ENCODE measurements at regions not wholly inside any gene's neighbourhood (a gene's known extent, or its start where the extent isn't known, plus 50 kb on each side); places are given as distances from the start of the nearest gene placed in this dataset.
"Not testable (repeated sequence)": the region's sequence is repeated elsewhere in the genome, so short reads cannot be mapped to it uniquely, and the experiment has no call there.

DNA sequence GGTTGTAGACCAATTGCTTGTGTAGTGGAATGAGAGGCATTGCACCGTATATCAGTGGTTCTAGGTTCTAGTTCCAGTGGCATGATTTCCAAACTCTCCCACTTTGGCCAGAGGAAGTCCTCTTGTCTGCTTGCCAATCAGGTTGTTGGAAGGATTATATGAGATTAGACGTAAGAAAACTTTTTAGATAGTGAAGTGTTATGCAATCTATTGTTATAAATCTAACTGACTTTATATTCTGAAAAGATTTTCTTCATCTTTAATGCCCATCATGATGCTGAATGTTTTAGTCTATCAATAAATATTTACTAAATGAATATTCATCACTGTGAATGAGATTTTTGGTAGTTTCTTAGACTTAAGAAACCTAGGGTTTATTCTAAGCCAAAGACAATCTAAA is 152.6 kb downstream of the TFPI2 start:
- DNase-seq, result no peak

DNA sequence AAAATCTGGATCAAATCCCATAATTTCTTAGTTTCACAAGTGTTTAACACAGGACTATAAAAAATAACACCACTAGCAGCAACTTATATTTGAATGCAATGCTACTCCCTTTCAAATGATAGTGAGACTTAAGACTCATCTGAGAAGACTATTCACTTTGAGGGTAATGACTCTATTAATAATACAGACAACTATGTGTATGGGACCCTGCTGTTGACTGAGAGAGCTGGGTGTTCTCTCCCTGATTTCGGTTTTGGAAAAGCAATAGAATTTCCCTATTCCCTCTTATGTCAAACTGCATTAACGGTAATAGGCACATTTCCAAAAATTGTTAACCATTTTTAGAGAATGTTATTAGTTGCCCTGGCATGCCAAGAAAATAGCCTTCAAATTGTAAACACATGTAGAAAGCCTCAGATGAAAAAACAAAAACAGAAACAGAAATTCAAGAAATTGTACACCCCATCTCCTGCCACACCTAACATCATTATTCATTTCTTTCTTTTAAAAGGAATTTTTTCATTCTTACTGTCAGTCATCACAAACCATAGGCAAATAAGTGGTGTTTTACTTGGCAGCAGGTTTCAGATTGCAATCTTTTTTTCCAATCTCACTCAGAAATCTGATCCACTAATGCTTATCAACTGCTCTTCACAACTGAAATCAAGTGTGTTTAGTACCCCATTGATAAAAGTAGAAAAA is 153.7 kb downstream of the TFPI2 start:
- DNase-seq, result peak in 1 of 2 experiments; percentile 7

DNA sequence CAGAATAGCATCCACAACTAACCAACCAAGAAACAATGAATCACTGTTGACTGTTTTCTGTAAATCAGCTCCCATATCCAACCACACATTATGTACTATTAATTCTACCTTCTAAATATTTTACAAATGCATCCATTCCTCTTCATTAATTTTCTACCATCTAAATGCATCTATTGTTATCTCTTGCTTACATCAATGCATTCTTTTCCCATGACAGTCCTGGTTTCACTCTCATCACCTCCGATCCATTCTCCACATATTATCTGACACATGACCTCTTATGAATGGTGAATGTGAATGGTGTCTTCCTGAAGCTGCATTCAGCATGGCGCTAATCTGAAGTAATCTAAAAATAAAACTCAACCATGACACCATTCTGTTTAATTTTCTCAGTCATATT is 153.8 kb upstream of the CALCR start:
- DNase-seq, result no peak

DNA sequence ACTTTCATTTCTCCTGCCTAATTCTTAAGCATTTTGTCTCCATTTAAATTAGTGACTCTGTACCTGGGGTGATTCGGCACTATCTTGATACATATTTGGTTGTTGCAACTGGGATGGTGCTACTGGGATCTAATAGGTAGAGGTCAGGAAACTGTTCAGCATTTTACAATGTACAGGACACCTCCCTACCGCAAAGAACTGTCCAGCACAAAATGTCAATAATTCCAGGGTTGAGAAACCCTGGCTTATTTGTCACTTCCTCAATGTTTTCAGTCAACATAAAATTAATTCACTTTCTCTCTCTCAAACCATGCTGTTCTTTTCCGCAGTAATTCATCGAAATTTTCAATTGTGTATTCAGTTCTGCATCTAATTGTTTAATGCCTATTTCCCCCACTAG is 151.4 kb upstream of the CALCR start:
- no peak for DNase-seq

DNA sequence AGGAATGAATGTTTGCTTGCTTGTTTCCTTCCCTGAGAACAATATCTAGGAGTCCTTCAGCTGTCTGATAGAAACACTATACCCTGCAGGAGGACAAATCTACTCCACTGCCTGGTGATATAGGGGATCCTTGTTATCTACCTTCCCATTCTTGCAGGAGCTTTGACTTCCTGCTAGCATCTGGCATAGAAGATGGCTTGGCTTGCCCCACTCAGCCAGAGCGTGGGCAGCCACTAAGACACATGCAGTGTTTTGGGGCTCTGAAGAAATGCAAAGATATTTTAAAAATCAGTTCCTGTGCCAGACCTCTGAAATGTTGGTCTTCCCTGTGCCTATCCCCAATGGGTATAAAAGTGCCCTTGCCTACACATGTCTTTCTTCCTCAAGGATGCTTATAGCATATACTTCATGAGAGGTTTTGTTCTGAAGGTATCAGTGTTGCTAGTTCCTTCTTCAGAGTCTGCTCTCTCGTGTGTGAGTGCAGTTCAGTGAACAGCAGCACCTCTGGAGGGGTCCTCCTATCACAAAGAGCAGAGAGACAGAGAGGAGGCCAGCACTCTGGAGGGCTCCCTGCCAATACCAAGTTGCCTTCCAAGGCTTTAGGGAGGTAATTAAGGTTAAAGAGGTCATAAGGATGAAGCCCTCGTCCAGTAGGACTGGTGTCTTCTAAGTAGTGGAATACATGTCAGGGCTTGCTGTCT is 149.1 kb upstream of the CALCR start:
- no peak for DNase-seq

DNA sequence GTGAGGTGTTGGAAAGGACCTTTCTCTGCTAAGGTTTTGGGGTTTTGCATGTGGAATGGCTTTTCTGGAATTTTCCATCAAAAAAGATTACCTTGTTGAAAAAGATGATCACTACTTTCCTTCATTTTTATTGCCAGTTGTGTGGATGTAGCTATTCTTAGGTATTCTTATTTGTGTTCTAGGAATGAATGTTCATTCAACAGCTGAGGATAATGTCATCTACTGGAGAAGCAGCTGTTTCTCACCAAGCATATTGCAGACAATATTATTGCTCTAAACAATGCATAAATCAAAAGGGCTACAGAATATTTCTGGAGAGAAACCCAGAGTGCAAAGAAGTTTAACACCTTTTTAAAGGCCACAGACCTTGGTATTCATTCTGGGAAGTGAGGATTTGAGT is 145.6 kb upstream of the CALCR start:
- no peak for DNase-seq

DNA sequence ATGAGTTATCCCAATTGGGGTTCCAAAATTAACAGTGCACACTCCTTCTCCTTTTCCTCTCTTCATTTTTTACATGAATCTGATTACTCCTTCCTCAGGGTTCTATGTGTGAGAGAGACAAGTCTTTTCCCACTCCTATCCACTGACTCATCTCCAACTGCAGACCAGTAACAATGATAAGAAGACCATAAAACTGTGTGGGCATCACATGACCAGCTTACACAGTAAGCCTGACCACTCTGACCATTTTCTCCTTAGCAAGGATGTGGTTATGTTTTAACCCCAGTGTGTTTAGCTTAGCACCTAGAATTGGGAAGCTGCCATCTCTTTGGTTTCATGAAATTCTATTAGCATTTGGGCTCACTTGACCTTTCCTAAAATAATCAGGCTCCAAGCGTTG is 145.0 kb upstream of the CALCR start:
- DNase-seq, result no peak

DNA sequence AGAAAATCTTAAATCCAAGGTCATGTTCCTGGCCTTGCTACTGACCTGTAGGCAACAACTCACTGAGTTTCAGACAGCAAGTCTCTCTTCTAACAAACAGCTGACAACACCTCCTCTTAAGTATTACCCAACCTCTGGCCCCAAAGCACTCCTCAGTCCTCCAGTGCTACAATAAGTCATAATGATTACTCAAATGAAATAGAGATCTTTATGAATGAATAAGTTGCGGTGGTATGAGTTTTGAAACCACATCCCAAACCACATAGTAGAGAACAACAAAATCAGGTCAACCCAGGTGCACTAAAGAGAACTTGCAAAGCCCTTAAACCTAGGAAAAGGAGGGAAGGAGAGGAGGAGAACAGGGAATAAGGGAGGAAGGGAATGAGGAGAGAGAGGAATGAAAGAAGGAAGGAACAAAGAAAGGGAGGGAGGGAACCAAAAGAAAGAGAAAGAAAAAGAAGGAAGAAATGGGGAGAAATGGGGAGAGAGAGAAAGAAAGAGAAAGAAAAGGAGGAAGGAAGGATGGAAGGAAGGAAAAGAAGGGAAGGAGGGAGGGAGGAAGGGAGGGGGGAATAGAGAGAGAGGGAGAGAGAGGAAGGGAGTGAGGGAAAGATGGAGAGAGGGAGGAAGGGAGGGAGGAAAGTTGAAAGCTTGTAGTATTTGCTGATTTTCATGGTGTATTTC is 142.8 kb upstream of the CALCR start:
- no peak for DNase-seq

DNA sequence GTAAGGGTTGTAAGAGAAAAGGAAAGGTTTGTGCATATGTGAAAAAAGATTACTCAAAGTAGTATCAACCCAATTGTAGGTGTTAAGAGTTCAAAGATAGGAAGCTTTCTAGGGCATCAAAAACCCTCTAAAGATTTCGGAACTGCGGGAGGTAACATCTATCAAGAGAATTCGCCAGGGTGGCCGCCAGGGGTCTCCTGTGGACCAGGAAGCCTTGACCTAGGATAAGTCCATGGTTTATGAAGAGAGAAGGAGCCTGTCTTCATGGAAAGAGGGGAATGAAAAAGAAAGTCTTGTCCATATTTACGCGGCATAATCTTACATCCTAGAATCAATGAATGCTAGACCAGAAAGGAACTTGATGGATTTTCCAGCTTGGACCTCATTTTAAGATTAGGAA is 140.7 kb upstream of the CALCR start:
- DNase-seq, result peak; percentile 15 to 35

DNA sequence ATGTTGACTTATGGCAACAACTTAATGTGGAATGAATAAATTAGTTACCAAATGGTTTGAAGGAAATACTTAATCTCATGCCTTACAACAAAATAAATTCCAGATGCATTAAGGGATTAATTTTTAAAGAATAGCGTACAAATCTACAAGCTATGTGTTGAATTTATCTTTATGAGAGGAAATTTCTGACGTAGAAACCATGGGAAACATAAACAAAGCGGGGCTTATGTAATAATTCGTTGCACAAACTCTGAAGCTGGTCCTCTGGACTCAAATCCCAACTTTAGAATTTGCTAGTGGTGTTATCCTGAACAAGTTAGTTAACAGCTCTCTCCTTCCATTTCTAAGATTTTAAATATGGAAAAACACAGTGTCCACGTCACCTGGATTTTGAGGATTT is 137.4 kb upstream of the CALCR start:
- DNase-seq, result no peak

DNA sequence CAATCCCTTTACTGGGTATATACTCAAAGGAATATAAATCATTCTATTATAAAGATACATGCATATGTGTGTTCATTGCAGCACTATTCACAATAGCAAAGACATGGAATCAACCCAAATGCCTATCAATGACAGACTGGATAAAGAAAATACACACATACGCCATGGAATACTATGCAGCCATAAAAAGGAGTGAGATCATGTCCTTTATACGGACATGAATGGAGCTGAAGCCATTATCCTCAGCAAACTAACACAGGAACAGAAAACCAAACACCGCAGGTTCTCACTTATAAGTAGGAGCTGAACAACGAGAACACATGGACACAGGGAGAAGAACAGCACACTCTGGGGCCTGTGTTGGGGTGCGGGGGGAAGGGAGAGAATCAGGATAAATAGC is 133.7 kb upstream of the CALCR start:
- DNase-seq, result not testable (repeated sequence)

DNA sequence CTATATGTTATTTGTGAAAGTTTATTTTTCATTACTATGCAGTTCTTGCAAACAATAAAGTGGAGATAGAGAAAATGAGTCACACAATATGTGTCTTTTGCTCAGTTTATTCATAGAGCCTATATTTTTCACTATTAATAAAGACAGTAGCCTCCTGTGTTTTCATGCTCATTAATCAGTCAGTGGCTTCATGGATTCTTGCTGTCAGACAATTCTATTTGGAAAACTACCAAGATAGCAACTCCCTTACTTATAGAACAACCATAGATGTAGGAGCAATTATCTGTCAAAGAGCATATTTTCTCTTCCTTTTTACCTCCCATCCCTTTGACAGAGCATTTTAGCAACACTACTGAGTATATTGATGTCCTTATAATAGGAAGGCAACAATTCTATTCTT is 132.7 kb upstream of the CALCR start:
- DNase-seq, result no peak

DNA sequence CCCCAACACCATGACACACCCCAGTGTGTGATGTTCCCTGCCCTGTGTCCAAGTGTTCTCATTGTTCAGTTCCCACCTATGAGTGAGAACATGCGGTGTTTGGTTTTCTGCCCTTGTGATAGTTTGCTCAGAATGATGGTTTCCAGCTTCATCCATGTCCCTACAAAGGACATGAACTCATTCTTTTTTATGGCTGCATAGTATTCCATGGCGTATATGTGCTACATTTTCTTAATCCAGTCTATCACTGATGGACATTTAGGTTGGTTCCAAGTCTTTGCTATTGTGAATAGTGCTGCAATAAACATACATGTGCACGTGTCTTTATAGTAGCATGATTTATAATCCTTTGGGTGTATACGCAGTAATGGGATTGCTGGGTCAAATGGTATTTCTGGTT is 131.6 kb upstream of the CALCR start:
- DNase-seq, result not testable (repeated sequence)

DNA sequence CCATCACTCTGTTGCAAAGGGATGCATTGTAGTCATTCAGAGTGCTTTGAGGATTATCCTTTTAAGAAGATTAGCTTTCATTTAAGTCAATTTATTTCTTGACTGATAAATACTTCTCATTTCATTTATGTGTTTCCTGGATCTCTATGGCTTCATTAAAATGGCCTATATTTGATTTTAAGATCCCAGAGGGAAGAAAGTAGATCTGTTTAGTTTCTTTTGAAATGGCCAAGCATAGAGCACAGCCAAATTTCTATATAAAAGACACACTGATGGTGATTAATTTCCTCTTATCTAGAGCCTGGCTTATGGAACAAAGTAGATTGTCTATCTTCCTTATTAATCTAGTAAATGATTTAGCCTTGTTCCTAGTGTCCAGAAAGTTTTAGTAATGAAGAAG is 129.7 kb upstream of the CALCR start:
- DNase-seq, result no peak

DNA sequence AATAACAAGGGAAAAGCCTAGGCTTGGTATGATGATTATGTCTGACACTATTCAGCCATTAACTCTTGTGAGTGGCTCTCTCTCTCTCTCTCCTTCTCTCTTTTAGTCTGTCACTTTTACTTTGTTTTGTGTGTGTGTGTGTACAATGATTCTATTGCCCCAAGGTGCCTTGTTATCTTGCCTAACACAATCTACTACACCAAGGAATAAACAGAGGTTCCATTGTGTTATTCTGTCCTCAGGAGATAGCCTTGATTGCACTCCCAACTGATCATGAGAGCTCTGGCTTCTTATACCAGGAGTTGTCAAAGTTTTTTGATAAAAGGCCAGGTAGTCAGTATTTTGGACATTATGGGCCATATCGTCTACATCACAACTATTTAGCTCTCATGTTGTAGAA is 123.4 kb upstream of the CALCR start:
- no peak for DNase-seq

DNA sequence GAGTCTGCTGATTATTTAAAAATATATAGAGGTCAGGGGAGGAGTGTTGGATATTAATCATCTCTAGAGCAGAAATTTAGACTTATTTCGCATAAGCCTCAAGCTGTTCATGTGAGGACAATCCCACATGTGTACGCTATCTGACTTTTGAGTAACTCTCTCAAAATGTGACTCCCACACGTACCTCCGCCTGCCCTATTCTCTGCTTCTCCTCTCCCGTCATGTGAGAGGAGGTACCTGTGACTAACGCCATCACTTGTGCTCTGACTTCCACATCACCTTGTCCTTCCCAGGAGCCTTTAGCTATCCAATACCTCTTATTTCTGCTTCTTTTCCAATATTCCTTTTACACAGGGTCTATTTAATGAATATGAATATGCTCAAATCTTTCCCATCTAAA is 119.3 kb upstream of the CALCR start:
- no peak for DNase-seq

DNA sequence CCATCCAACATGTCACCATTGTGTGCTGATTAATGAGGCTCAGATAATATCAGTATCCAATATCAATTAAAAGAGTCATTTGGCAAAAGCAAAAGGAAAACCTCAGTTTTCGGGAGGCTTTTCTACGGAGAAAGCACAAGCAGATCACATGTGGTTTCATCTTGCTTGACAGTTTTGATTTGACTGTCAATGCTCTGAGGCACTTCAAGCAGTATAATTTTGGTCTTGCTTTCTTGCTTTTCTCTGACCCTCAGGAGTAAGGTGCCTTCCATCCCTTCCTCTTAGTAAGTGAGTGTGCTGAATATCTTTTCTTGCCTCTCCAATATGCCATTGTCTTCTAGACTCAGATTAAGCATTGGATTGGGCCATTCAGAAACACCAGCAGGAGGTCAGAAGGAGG is 115.5 kb upstream of the CALCR start:
- no peak for DNase-seq

DNA sequence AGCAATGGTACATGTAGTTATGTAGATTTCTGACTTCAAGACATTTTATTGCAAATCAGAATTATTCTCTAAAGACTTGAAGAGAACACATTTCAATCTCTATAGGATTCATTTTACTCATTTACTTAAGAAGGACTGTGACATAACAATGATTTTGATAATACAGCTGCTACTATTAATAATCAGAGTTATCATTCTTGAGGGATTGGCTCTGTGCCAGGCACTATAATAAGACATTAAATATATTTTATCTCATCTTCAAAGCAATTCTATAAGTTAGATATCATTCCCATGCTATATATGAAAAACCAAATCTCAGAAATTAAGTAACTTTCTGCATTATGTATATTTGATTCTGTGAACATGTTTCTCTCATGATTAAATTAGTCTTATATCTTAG is 103.7 kb upstream of the CALCR start:
- DNase-seq, result no peak

DNA sequence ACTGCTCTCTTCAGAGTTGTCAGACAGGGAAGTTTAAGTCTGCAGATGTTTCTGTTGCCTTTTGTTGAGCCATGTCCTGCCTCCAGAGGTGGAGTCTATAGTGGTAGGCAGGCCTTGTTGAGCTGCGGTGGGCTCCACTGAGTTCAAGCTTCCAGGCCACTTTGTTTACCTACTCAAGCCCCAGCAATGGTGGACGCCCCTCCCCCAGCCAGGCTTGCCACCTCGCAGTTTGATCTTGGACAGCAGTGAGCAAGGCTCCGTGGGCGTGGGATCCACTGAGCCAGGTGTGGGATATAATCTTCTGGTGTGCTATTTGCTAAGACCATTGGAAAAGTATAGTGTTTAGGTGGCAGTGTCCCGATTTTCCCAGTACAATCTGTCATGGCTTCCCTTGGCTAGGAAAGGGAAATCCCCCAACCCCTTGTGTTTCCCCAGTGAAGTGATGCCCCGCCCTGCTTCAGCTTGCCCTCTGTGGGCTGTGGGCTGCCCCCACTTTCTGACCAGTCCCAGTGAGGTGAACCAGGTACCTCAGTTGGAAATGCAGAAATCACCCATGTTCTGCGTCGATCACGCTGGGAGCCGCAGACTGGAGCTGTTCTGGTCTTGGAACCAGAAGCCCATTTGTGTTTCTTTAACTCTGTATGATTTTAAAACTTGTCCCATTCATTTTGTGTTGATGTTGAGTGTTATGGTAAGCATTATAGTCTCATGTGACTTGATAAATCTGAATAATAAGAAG is 89.2 kb upstream of the CALCR start:
- DNase-seq, result no peak

DNA sequence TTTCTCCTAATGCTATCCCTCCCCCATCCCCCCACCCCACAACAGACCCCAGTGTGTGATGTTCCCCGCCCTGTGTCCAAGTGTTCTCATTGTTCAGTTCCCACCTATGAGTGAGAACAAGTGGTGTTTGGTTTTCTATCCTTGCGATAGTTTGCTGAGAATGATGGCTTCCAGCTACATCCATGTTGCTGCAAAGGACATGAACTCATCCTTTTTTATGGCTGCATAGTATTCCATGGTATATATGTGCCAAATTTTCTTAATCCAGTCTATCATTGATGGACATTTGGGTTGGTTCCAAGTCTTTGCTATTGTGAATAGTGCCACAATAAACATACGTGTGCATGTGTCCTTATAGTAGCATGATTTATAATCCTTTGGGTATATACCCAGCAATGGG is 83.6 kb upstream of the CALCR start:
- not testable (repeated sequence) for DNase-seq

DNA sequence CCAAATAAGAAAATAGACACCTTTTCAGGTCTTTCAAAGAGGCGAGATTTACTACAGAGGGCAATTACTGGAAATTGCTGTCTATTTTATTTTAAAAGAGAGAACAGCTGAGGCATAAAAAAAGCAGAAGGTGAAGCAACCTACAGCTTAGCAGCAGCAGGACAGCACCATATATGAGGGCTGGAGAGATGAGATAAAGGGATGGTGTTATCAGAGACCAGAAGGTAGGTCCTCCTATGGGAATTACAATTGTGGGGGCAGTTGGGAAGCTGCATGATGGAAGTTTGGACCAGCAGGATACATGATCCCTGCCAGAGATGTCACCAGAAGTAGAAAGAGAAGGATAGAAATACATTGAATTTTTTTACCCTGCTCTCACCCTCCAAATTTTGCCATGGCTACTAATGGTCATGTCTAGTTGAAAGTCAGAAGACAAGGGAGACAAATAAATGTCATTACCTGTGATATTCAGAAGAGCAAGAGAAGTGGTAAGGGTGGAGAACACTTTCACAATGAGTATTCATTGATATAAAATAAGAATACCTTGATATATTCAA is 77.2 kb upstream of the CALCR start:
- DNase-seq, result no peak

DNA sequence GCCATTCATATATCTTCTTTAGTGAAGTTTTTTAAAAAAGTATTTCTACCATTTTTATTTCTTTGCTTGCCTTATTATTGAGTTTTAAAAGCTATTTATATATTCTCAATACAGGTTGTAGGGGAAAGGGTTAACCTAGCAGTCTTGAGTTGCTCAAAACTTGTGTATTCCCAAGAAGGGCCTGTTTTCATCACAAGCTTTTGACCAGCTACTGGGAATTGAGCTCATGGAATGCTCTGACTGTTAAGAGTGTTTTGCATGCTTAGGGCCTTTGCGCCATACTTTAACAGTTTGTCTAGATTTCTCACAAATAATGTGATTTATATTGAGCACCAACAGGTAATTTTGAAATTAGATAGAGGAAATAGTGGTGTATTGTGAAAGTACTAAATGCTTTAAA is 72.0 kb upstream of the CALCR start:
- no peak for DNase-seq

DNA sequence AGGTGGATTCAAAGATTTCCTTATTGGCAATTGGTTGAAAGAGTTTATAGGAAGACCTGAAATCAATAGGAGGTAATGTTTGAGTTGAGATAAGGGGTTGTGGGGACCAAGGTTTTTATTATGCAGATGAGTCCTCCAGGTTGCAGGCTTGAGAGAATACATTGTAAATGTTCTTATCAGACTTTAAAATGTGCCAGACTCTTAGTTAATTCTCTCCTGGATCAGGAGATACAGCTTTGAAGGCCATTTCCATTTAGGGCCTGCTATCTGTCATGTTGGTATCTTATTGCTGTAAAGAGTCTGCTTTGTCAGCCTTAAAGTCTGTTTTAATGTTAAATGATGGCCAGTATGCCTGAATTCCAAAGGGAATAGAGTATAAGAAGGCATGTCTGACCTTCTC is 61.8 kb upstream of the CALCR start:
- DNase-seq, result no peak

All from NCI-H446 (cell line).